ENCODE measurements at regions not wholly inside any gene's neighbourhood (a gene's known extent, or its start where the extent isn't known, plus 50 kb on each side); places are given as distances from the start of the nearest gene placed in this dataset.

- TF ChIP-seq CTCF (IDR thresholded peaks at IDR 0.05; ENCODE audit: low read depth, low read length, poor library complexity, severe bottlenecking) (no peak), EZH2phosphoT487 (IDR thresholded peaks at IDR 0.05; ENCODE audit: borderline replicate concordance, low read length) (no peak)
These were observed 707.3 kb downstream of the SI start for GRCh38 chr3:164370970-164371369.

Data from DOHH2 (cell line).